ENCODE measurements at regions not wholly inside any gene's neighbourhood (a gene's known extent, or its start where the extent isn't known, plus 50 kb on each side); places are given as distances from the start of the nearest gene placed in this dataset.
"Not testable (repeated sequence)": the region's sequence is repeated elsewhere in the genome, so short reads cannot be mapped to it uniquely, and the experiment has no call there.

- no peak for TF ChIP-seq EZH2 (IDR thresholded peaks at IDR 0.05; ENCODE audit: low read length, missing control alignments)
Measured at GRCh38 chr3:87822563-87822962, 236.2 kb downstream of the CGGBP1 start.

GRCh38 chr3:87813503-87813902 is 245.3 kb downstream of the CGGBP1 start:
- H3K9ac ChIP-seq (ENCODE audit: insufficient read depth, low read length); H3K4me1 ChIP-seq (ENCODE audit: control insufficient read depth, extremely low read depth, insufficient read depth, low read length); H3K79me2 ChIP-seq (ENCODE audit: control insufficient read depth, insufficient read depth, low read length); H2AFZ ChIP-seq (ENCODE audit: low read length); H3K27ac ChIP-seq (ENCODE audit: insufficient read depth, low read length); H3K4me3 ChIP-seq (replicated peaks in 1 of 4; ENCODE audit: control extremely low read depth in 1 of 4, insufficient read depth in 1 of 4, low read depth in 3 of 4, low read length in 4 of 4); H3K4me2 ChIP-seq (ENCODE audit: extremely low read depth, insufficient read depth, low read length); H4K20me1 ChIP-seq (ENCODE audit: control insufficient read depth, extremely low read depth, insufficient read depth, low read length); H3K36me3 ChIP-seq (ENCODE audit: control insufficient read depth, insufficient read depth, low read length); DNase-seq (ENCODE audit: low read depth in 2 of 2); H3K27me3 ChIP-seq (ENCODE audit: control insufficient read depth, insufficient read depth, low read length); H3K9me3 ChIP-seq (ENCODE audit: control insufficient read depth, insufficient read depth, low read depth, low read length): not testable (repeated sequence)

More at GRCh38 chr3:87822563-87822962, 236.2 kb downstream of the CGGBP1 start:
- H4K20me1 ChIP-seq (ENCODE audit: control insufficient read depth, extremely low read depth, insufficient read depth, low read length) = no peaks in the 10 kb centered on the region
- H2AFZ ChIP-seq (ENCODE audit: low read length) = no peak overlapping the region
- H3K79me2 ChIP-seq (ENCODE audit: control insufficient read depth, insufficient read depth, low read length) = no peaks in the 10 kb centered on the region
- no peak overlapping the region for H3K9ac ChIP-seq (ENCODE audit: insufficient read depth, low read length)
- H3K27me3 ChIP-seq (ENCODE audit: control insufficient read depth, insufficient read depth, low read length) = no peaks in the 10 kb centered on the region
- H3K4me2 ChIP-seq (ENCODE audit: extremely low read depth, insufficient read depth, low read length) = no peak overlapping the region
- H3K4me1 ChIP-seq (ENCODE audit: control insufficient read depth, extremely low read depth, insufficient read depth, low read length) = no peaks in the 10 kb centered on the region
- no peaks in the 10 kb centered on the region for H3K9me3 ChIP-seq (ENCODE audit: control insufficient read depth, insufficient read depth, low read depth, low read length)
- no peaks in the 10 kb centered on the region for H3K36me3 ChIP-seq (ENCODE audit: control insufficient read depth, insufficient read depth, low read length)
- H3K4me3 ChIP-seq (replicated peaks in 1 of 4; ENCODE audit: control extremely low read depth in 1 of 4, insufficient read depth in 1 of 4, low read depth in 3 of 4, low read length in 4 of 4) = no peak overlapping the region
- H3K27ac ChIP-seq (ENCODE audit: insufficient read depth, low read length) = no peak overlapping the region
- DNase-seq (ENCODE audit: low read depth in 2 of 2) = no peak

GRCh38 chr3:87811953-87812352 is 246.9 kb downstream of the CGGBP1 start:
- Histone ChIP-seq H3K4me1 (ENCODE audit: control insufficient read depth, extremely low read depth, insufficient read depth, low read length) (no peaks in the 10 kb centered on the region), H4K20me1 (ENCODE audit: control insufficient read depth, extremely low read depth, insufficient read depth, low read length) (no peaks in the 10 kb centered on the region), H3K4me3 (replicated peaks in 1 of 4; ENCODE audit: control extremely low read depth in 1 of 4, insufficient read depth in 1 of 4, low read depth in 3 of 4, low read length in 4 of 4) (no peak overlapping the region), H3K9ac (ENCODE audit: insufficient read depth, low read length) (no peak overlapping the region), H3K27me3 (ENCODE audit: control insufficient read depth, insufficient read depth, low read length) (no peaks in the 10 kb centered on the region), H3K36me3 (ENCODE audit: control insufficient read depth, insufficient read depth, low read length) (no peaks in the 10 kb centered on the region), H3K79me2 (ENCODE audit: control insufficient read depth, insufficient read depth, low read length) (no peaks in the 10 kb centered on the region), H2AFZ (ENCODE audit: low read length) (no peak overlapping the region), H3K9me3 (ENCODE audit: control insufficient read depth, insufficient read depth, low read depth, low read length) (no peaks in the 10 kb centered on the region), H3K4me2 (ENCODE audit: extremely low read depth, insufficient read depth, low read length) (no peak overlapping the region), H3K27ac (ENCODE audit: insufficient read depth, low read length) (no peak overlapping the region)
- no peak for DNase-seq (ENCODE audit: low read depth in 2 of 2)
- no peak for TF ChIP-seq CTCF (conservative IDR thresholded peaks at IDR 0.05 in 1 of 2, IDR thresholded peaks at IDR 0.05 in 1 of 2; ENCODE audit: low read depth in 1 of 2, low read length in 2 of 2)

- Histone ChIP-seq H3K4me2 (ENCODE audit: extremely low read depth, insufficient read depth, low read length) (no peak overlapping the region), H3K4me3 (replicated peaks in 1 of 4; ENCODE audit: control extremely low read depth in 1 of 4, insufficient read depth in 1 of 4, low read depth in 3 of 4, low read length in 4 of 4) (no peak overlapping the region), H3K4me1 (ENCODE audit: control insufficient read depth, extremely low read depth, insufficient read depth, low read length) (no peaks in the 10 kb centered on the region), H3K27ac (ENCODE audit: insufficient read depth, low read length) (no peak overlapping the region), H3K9me3 (ENCODE audit: control insufficient read depth, insufficient read depth, low read depth, low read length) (no peaks in the 10 kb centered on the region), H3K36me3 (ENCODE audit: control insufficient read depth, insufficient read depth, low read length) (no peaks in the 10 kb centered on the region), H3K27me3 (ENCODE audit: control insufficient read depth, insufficient read depth, low read length) (no peaks in the 10 kb centered on the region), H2AFZ (ENCODE audit: low read length) (no peak overlapping the region), H4K20me1 (ENCODE audit: control insufficient read depth, extremely low read depth, insufficient read depth, low read length) (no peaks in the 10 kb centered on the region), H3K9ac (ENCODE audit: insufficient read depth, low read length) (no peak overlapping the region), H3K79me2 (ENCODE audit: control insufficient read depth, insufficient read depth, low read length) (no peaks in the 10 kb centered on the region)
- peak in 1 of 2 donors; percentile 11 for DNase-seq (ENCODE audit: low read depth in 2 of 2)
- TF ChIP-seq CTCF (conservative IDR thresholded peaks at IDR 0.05 in 1 of 2, IDR thresholded peaks at IDR 0.05 in 1 of 2; ENCODE audit: low read depth in 1 of 2, low read length in 2 of 2) (no peak), EZH2 (IDR thresholded peaks at IDR 0.05; ENCODE audit: low read length, missing control alignments) (no peak)
Measured at GRCh38 chr3:87810452-87811016, 248.3 kb downstream of the CGGBP1 start.

All from fibroblast of lung (primary cell).